GM19452 (cell line): ENCODE measurements at regions not wholly inside any gene's neighbourhood (a gene's known extent, or its start where the extent isn't known, plus 50 kb on each side); places are given as distances from the start of the nearest gene placed in this dataset.

Experiments
- ATAC-seq: cut with Tn5 transposase; IDR thresholded peaks from one replicate; pipeline ENCODE4 v1.9.1; 2021; ENCODE audit not compliant: unreplicated experiment

DNA sequence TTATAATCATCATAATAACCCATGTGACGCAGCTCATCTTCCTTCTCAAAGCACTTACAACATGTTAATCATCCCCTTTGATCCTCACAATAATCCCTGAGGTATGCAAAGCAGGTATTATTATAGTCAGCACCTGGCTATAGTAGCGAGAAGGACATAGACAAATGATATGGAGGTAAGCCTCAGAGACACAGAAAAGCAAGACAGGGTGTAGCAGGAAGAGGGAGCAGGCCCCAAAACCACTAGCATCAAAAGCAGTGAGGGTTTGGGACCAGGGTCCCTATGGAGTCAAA, 139.2 kb upstream of the SLC30A5 start:
- no peak for ATAC-seq

DNA sequence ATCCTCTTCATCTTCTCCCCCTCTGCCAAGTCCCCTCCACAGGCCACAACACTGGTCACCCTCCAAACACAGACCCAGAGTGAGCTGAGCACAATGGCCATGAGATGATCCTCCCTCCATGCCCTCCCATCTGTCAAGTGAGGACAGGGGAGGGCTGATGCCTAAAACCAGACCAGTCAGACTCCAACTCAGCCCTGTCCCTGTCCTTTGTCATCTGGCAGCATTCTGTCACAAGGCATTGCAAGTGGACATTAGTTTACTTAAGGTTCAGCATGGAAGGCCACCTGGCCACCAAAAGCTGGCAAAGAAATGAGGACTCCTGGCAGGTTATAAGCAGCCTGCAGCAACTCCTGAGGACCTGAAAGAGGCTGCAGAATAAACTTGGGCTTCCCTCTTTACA, 136.2 kb upstream of the SLC30A5 start:
- ATAC-seq, result no peak

DNA sequence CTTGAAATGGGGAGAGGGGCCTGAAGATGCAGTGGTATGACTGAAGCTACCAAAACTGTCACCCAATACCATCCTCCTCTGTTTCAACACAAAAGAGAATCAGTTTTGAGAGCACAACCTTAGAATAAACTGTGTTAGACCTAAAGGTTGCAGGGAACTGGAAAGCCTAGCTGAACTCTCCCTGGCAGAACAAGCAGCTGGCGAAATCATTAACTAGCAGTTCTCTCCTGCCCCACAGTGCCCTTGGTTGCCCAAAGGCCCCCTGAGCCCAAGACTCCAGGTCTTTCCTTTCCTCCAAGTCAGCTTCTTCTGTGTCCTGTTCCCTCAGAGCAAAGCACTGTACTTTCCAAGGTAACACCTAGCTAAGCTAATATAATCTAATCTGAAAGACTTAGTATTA, 135.4 kb upstream of the SLC30A5 start:
- no peak for ATAC-seq

DNA sequence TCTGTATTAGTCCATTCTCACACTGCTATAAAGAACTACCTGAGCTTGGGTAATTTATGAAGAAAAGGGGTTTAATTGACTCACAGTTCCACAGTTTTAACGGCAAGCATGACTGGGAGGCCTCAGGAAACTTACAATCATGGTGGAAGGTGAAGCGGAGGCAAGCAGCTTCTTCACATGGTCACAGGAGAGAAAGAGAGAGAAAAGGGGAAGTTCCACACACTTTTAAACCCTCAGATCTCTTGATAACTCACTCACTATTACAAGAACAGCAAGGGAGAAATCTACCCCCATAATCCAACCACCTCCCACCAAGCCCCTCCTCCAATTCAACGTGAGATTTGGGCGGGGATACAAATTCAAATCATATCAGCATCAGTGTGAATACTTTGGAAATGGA, 133.4 kb upstream of the SLC30A5 start:
- no peak for ATAC-seq

DNA sequence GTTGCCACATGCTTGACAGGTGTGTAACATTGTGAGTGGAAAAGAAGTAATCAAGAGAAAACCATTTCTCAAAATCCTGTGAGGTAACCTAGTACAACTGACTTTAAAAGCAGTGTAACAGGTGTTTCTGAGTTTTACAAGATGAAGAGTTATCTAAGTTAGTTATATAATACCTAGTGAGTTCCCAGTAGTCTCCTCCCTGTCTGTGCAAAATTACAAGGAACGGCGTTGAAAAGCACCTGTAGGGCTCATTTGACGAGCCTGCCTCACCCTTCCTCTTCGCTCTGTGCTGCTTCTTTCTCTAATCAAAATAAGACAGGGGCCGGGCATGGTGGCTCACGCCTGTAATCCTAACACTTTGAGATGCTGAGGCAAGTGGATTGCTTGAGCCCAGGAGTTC, 132.9 kb upstream of the SLC30A5 start:
- no peak for ATAC-seq

DNA sequence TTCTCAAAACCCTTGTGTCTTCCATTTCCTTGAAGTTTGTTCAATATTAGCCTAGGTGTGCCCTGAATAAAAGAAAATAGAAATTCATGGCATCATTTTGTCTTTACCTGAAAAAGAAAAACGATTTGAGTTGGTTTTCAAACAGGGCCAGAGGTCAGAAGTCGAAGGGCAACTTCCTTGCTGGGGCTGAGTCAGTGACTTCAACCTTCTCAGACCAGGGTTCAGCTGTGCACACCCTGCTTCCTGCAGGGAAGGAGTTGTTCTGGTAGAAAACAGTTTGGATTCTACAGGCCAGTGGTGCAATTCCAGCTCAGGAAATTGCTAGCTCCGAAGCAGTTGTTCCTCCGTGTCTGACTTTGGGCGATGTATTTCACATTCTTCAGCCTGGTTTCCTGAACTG, 132.1 kb upstream of the SLC30A5 start:
- no peak for ATAC-seq

DNA sequence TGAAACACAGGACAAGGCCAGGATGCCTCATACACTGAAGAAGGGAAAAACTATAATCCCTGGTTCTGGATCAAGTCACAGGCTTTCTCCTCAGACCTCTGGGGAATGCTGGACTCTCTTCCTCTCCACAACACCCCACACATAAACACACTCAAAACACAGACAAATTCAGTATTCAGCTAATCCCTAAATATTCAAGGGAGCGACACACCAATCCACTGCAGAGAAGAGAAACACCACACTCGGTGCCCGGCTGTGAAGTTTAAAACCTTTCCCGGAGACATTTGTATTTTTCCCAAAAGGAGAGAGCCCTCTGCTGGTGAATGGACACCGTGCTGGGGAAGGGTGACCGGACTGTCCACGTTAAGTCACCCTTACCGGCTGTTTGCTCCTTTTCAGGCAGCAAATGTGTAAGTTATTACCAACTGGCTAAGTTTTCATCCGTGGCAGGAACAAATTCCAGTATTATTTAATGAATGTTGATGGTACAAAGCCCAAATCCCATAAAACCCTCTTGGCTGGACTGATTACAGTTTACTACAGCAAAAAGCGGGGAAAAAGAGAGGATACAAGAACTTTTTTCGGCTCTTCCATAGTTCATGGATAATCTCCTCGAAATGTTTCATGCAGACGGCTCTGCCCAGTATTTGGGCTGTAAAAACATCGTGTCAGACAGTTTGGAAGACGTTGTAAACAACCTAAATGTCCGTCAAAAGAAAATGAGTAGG, 130.9 kb upstream of the SLC30A5 start:
- no peak for ATAC-seq

DNA sequence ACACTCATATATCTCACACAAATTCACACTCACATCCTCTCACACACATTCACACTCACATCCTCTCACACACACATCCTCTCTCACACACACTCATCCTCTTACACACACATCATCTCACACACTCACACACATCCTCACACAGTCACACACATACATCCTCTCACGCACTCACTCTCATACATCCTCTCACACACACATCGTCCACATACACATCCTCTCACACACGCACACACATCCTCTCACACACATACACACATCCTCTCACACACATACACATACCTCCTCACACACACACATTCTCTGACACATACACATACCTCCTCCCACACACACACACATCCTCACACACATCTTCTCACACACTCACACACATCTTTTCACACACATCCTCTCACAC, 129.1 kb upstream of the SLC30A5 start:
- ATAC-seq, result no peak

DNA sequence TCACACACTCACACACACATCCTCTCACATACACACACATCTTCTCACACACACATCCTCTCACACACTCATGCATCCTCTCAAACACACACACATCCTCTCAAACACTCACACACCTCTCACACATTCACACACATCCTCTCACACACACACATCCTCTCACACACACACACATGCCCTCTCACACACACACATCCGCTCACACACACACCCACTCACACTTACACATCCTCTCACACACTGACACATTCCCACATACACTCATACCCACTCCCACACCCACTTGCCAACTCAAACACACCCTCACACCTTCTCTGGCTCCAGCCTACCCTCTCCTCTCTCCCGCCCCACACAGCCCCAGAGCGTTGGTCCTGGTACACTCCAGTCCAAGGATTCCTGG, 127.9 kb upstream of the SLC30A5 start:
- ATAC-seq, result no peak

DNA sequence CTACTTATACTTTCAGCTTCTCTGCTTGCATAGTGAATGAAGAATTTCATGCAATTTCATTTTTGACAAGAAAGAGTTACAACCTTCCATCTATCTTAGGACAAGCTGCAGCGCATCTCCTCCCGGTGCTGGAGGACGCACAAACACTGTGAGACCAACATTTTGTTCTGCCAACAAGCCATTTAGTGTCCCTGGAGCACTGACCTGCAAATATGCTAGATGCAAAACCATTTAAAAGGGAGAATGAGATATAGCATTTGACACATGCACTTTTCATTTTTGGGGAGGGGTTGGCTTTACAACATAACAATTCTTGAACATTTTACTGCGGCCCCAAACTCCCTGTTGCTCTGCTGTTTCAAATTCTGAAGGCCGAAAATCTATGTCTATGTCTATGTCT, 127.2 kb upstream of the SLC30A5 start:
- no peak for ATAC-seq

DNA sequence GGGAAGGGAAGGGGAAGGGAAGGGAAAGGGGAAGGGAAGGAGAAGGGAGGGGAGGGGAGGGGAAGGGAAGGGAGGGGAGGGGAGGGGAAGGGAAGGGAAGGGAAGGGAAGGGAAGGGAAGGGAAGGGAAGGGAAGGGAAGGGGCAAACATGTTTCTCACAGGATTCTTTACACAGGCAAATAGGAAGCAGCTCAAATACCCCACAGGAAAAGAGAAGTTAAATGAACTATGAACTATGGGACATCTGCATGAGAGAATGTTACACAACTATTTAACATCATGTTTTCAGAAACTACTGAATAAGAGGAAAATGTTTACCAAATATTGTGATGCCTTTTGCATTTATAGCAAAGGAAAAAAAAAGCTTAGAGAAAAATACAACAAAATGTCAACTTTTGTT, 125.4 kb upstream of the SLC30A5 start:
- ATAC-seq, result no peak

DNA sequence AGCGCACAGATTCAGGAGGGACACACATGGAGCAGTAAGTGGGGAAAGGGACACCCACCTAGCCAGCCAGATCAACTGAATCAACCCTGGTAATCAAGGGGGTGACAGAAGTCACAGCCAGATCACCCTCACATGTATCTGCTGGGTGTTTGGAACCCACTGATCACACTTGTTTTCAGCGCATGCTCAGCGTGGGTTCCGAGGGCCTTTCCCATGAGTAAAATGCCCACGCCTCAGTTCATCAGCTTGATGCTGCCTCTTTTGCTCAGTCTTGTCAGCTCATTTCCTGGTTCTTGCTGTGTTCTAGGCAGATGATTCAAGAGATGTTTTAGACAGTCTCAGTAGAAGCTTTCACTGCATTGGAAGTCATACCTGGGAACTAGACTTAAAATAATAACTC, 123.2 kb upstream of the SLC30A5 start:
- ATAC-seq, result no peak

DNA sequence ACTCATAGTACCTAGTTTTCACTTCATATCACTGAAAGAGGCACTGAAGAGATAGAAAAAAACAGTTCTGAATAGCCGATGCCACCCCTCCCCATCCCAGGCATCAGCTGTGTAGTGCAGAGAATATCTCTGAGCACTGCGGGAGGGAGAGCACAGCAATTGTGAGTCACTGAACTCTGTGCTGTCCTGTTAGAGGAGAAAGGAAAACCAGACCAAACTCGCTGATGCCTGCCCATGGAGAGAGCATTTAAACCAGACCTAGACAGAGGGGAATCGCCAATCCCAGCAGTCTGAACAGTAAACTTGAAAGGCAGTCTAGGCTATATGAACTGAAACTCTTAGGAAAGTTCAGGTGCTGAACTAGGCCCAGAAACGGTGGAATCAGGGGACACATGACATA, 120.1 kb upstream of the SLC30A5 start:
- ATAC-seq, result no peak

DNA sequence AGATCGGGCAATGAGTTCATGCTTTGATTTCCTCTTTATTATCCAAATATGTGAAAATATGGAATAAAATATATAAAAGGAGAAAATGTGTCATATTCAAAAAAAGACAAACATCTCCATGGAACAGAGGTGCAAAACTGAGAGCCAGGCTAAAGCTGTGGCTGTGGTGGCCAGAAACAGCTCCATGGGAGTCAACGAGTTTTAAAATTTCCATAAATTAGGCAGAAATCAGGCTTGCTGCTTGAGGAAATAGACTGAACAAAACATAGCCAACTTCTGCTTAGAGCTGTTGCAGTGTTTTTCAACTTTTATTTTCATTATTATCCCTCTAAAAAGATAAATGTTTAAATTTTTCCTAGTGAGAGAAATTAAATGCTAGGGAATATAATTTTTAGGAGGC, 110.8 kb upstream of the SLC30A5 start:
- no peak for ATAC-seq

DNA sequence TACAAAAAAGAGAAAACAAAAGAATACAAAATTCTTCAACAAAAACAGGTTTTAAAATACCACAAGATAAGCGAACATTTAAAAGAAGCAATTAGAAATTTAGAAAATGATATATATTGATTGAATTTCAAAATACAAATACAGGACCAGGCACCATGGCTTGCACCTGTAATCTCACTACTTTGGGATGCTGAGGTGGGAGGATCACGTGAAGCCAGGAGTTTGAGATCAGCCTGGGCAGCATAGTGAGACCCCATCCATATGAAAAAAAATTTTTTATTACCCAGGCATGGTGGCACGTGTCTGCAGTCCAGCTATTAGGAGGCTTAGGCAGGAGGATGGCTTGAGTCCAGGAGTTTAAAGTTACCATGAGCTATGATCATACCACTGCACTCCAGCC, 109.9 kb upstream of the SLC30A5 start:
- ATAC-seq, result no peak

DNA sequence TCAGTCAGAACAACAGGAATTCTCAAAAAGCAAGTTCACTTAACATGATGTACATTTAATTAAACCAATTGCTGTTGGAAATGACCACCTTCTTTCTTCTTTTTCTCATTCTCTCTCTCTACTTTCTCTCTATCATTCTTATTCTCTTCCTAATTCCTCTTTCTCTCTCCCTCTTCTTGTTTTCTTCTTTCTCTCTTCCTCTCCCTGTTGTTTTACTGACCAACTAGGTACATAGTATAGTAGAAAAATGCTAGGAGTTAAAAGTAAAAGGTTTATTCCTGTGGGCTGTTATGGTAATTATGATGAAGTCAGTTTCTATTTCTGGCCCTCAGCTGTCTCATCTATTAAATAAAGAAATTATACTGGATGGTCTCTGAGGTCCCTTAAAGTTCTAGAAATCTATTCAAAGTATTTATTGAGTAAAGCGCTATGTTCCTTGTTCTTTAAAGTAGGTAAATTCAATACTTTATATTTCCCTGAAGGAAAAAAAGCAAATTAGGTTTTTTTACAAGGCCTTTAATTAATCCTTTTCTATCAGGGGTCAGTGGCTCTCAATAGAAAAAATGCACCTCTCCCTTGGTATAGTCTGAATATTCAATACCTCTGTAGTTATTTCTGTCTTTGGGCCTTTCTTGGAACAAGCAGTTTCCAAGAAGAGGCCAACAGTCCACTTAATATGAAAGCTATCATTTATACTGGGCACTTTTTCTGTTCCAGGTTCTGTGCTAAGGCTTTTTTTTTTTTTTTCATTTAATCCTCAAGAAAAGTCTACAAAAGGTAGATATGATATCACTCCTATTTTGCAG, 102.3 kb upstream of the SLC30A5 start:
- no peak for ATAC-seq

DNA sequence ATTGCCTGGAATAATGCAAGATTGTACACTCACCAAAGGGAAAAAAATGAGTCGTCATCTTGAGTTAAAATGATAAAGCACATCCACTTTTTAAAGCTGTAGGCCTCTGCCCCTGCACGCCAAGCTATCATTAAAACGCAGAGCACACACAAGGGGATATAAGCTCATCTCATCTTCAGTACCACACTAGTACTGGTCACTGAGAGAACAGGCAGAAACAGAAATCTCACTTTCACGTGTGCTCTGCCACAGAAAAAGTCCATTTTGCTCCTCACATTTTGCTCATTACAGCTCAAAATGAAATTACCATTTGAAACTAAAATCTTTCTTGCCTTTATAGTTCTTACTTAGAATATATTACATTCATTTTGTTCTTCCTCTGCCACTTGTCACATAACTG, 99.2 kb upstream of the SLC30A5 start:
- no peak for ATAC-seq

DNA sequence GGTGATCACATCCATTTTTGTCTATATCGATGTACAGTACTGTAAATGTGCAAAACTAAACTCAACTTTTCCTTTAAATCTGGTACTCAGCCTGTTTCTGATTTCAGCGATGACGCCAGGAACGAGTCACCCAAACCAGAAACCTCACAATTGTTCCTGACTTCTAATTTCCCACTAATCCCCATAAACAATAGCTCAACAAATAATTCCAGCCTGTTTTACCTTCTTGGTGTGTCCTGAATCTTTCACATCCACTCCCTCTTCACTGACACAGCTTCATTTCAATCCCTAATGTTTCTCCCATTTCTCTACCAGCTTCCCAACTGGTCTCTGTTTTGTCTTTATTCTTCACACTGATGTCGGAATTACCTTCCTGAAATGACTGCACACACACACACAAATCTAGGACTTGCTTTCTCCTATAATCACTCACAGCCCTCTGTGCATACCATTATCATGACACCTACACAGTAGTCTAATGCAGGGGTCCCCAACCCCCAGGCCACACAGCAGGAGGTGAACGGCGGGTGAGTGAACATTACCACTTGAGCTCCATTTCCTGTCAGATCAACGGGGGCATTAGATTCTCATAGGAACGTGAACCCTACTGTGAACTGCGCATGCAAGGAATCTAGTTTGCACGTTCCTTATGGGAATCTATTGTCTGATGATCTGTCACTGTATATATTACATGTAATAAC, 97.8 kb upstream of the SLC30A5 start:
- ATAC-seq, result no peak

DNA sequence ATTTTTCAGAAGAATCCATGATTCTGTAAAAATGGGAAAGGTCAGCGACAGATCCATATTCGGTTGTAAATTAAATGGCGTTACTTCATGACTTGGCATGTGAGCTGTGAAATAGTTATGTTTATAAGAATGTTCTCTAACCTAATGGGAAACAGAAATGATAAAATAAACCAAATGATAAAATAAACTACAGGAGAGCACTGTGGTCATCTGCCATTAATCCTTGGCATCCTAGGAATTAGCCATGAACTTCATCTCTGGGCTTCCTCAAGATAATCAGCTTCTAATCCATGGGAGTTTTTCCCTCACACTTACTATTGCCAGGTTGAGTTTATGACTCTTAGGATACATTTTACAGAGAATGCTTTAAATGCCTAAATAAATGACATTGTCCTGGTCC, 94.6 kb upstream of the SLC30A5 start:
- ATAC-seq, result no peak

DNA sequence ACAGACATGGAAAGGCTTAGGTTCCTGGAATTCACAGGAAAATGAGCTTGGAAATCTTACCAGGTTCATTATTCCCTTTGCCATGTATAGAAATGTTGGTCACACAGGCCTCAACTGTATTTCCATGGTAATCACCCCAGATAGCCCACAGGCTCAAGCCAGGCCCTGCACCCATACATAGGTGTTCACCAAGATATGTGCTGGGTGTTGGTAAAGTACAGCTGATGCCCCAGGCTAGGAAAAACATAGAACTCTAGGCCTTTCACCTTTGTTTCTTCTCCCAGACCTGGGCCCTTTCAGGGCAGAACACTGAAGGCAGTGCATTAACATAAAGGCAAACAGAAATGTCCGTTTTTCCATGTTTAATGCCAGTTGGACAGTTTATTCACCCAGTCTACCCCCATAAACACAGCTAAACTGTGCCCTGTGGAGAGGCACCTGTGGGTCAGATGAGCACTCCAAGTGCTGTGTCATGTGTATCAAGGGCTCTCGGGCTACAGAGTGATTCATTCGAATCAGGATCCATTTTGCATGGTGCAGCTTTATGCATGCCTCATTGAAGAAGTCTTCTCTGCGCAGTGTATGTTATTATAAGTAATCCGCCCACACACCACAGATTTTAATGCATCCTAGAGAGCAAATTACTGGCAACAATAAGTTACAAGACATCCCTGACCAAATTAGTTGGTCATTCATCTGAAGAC, 93.4 kb upstream of the SLC30A5 start:
- ATAC-seq, result no peak

DNA sequence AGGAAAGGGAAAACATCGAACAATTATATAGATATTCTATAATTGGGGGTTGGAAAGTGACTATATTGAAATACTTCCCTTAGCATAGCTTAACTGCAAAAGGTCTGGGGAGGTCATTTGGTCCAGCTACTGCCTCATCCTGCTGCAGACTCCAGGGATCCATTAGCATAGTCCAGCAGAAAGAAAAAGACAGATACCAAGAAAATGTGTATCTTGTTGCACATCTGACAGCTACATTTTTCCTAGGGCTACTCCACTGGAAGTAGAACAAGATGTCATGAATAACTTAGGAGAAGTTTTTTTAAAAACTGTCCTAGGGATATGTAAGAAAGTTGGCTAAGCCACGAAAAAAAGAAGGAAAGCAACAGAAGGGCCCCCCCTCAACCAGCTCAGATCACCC, 92.9 kb upstream of the SLC30A5 start:
- no peak for ATAC-seq

DNA sequence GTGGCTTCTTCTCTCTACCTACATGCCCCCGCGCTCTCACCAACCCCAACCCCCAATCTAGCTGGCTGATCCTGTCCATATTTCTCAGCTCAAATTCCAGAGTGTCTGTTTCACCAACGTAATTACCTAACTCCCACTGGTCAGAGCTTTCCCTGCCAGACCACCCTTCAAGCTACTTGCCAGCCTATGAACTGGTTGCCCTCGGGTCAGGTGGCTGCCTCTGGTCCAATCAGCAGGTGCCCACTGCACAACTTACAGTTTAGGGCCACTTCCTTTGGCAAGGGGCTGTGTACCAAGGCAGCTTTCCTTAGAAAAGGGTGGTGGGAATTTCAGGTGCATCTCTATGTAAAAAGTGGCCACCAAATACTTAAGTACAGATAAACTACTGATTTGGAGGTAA, 92.2 kb upstream of the SLC30A5 start:
- ATAC-seq, result no peak
